LNCaP clone FGC (cell line): ENCODE measurements at regions not wholly inside any gene's neighbourhood (a gene's known extent, or its start where the extent isn't known, plus 50 kb on each side); places are given as distances from the start of the nearest gene placed in this dataset.

Source experiments
- DNase-seq: peaks from one replicate; pipeline ENCODE4 v3.0.0-alpha.2; 2011; ENCODE audit warnings: low read depth
- H3K4me3 ChIP-seq: 2 replicates; pipeline ENCODE4 v1.5.1; 2011; ENCODE audit warnings: mild to moderate bottlenecking, low read depth, low read length, control low read depth
- CTCF ChIP-seq: IDR thresholded peaks from 2 replicates; pipeline ENCODE4 v1.5.1; 2012; ENCODE audit warnings: mild to moderate bottlenecking; ENCODE audit not compliant: control insufficient read depth, insufficient read depth; ENCODE audit errors: extremely low read depth

- DNase-seq, result no peak
- no peak for TF ChIP-seq CTCF
- no peak overlapping the region for H3K4me3 ChIP-seq
Measured at GRCh38 chr3:30169487-30169886, 436.9 kb upstream of the TGFBR2 start.

- no peak for DNase-seq
- TF ChIP-seq CTCF, result no peak
- no peak overlapping the region for H3K4me3 ChIP-seq
Measured at GRCh38 chr3:30170681-30171438, 435.5 kb upstream of the TGFBR2 start.

GRCh38 chr3:30174357-30174756 is 432.0 kb upstream of the TGFBR2 start:
- DNase-seq, result no peak
- no peak for TF ChIP-seq CTCF

GRCh38 chr3:30180310-30181177 is 425.9 kb upstream of the TGFBR2 start:
- TF ChIP-seq CTCF, result no peak
- H3K4me3 ChIP-seq, result no peak overlapping the region
- no peak for DNase-seq

More at GRCh38 chr3:30174357-30174756, 432.0 kb upstream of the TGFBR2 start:
- H3K4me3 ChIP-seq, result no peak overlapping the region

GRCh38 chr3:30181178-30181465 is 425.3 kb upstream of the TGFBR2 start:
- H3K4me3 ChIP-seq, result no peak overlapping the region
- TF ChIP-seq CTCF, result no peak
- DNase-seq, result no peak

GRCh38 chr3:30181581-30181980 is 424.8 kb upstream of the TGFBR2 start:
- no peak for TF ChIP-seq CTCF
- H3K4me3 ChIP-seq, result no peak overlapping the region
- no peak for DNase-seq

- no peak for TF ChIP-seq CTCF
- no peak overlapping the region for H3K4me3 ChIP-seq
- no peak for DNase-seq
Measured at GRCh38 chr3:30183421-30183820, 423.0 kb upstream of the TGFBR2 start.
